Astrocyte of the spinal cord (primary cell): ENCODE measurements at regions not wholly inside any gene's neighbourhood (a gene's known extent, or its start where the extent isn't known, plus 50 kb on each side); places are given as distances from the start of the nearest gene placed in this dataset.

Experiments used
- DNase-seq: peaks from one replicate; pipeline ENCODE4 v3.0.0; 2011; ENCODE audit warnings: low read depth, low spot score
- H3K4me3 ChIP-seq: 2 replicates; pipeline ENCODE4 v1.5.1; 2011; ENCODE audit warnings: low read depth, mild to moderate bottlenecking, low read length, moderate library complexity
- CTCF ChIP-seq: IDR thresholded peaks from 2 replicates; pipeline ENCODE4 v1.5.1; 2012; ENCODE audit warnings: low read depth, mild to moderate bottlenecking, low read length, inconsistent platforms
- in situ Hi-C: cut with HindIII; loops from 2 replicates; pipeline ENCODE4 v1.10.0; 2017; ENCODE audit warnings: low sequenced_read_pairs

- no peak overlapping the region for H3K4me3 ChIP-seq
- in situ Hi-C loops = no loop called here
- DNase-seq = no peak
- TF ChIP-seq CTCF = no peak
Measured at GRCh38 chr18:38575648-38576047, 1010.0 kb upstream of the CELF4 start.

DNA sequence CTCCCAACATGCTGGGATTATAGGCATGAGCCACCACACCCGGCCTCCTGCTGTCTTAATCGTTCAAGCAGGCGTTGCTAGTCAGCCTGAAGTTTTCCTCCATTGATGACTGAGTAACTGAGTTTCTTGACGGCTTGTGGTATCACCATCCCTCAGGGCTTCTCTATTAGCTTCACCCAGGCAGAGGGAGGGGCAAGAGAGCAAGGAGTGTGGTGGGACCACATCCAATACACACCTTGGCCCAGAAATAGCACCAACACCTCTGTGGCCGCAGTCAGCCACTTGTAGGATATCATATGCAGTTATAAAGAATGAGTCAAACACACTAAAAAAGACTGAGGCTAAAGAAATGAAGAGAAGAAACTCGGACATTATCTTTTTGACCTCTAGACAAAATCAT lies 1009.4 kb upstream of the CELF4 start:
- no peak for DNase-seq
- H3K4me3 ChIP-seq = no peak overlapping the region
- TF ChIP-seq CTCF = no peak
- in situ Hi-C loops = no loop called here

- no peak for TF ChIP-seq CTCF
- in situ Hi-C loops = no loop called here
- DNase-seq = no peak
- H3K4me3 ChIP-seq = no peak overlapping the region
Measured at GRCh38 chr18:38572554-38573111, 1007.0 kb upstream of the CELF4 start.

DNA sequence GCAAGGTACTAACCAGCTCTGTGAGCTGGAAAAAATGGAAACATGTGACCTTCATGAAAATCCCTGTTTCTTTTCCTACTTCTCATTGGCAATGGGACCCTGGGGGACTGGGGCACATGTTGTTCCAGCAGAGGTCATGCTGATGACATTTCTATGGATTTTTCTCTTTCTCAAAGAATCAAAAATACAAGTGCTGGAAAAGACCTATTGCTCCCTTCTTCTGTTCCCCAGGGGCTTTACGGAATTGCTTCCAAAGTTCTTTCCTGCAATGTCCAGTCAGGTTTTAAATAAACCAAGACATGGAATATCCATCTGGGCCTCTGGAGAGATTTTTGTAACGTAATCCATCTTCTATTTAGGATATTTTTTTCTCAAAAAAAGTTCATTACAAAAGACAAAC lies 1006.1 kb upstream of the CELF4 start:
- no peak overlapping the region for H3K4me3 ChIP-seq
- DNase-seq = no peak
- in situ Hi-C loops = no loop called here
- no peak for TF ChIP-seq CTCF

DNA sequence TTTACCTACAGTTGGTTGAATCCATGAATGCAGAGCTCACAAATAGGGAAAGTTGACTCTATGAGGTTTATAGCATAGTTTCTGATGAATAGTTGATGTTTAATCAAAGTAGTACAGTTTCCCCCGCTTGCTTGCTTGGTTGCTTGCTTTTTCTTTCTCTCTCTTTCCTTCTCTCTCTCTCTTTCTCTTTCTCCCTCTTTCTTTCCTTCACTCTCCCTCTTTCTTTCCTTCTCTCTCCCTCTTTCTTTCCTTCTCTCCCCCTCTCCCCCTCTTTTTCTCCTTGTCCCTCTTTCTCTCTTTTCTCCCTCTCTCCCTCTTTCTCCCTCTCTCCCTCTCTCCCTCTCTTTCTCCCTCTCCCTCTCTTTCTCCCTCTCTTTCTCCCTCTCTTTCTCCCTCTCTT lies 999.9 kb upstream of the CELF4 start:
- DNase-seq = no peak
- in situ Hi-C loops = no loop called here
- H3K4me3 ChIP-seq = no peak overlapping the region
- TF ChIP-seq CTCF = no peak

GRCh38 chr18:38563396-38563980 lies 997.9 kb upstream of the CELF4 start:
- no peak for DNase-seq
- in situ Hi-C loops = no loop called here
- TF ChIP-seq CTCF = no peak
- no peak overlapping the region for H3K4me3 ChIP-seq

DNA sequence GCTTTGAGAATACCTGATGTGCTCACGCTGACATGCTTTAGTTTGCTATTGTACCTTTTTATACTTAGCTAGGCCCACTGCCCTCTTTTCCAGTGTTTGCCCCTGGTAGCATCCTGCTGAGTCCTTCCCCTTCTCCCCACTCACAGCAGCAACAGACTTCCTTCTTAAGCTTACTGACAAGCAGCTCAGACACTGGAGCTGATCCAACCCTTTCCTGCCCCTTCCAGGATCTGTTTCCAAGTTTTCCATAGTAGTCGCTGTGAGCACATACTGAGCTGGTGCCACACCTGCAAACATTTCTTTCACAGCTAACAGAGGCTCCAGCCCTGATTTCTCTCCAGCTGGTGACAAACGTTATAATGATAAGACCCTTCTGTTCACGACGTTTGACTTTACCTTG lies 991.4 kb upstream of the CELF4 start:
- no peak for DNase-seq
- H3K4me3 ChIP-seq = no peak overlapping the region
- no peak for TF ChIP-seq CTCF
- in situ Hi-C loops = no loop called here
